ENCODE measurements at regions not wholly inside any gene's neighbourhood (a gene's known extent, or its start where the extent isn't known, plus 50 kb on each side); places are given as distances from the start of the nearest gene placed in this dataset.
A peak's percentile ranks its signal among the peaks of the same experiment; 100 is the strongest.

GRCh38 chr3:194935632-194936470 is 250.2 kb downstream of the FAM43A start:
- H3K36me3 Mint-ChIP-seq, result peaks cover 4% of the 10 kb centered on the region
- H3K27me3 Mint-ChIP-seq, result peaks cover 10% of the 10 kb centered on the region
- H3K4me1 Mint-ChIP-seq (ENCODE audit: unreplicated experiment), result peaks cover 22% of the 10 kb centered on the region
- peak overlapping the region; percentile 46 for H3K27ac Mint-ChIP-seq
- peaks cover 9% of the 10 kb centered on the region for H3K9me3 Mint-ChIP-seq
- peak overlapping the region; percentile 58 for H3K4me3 Mint-ChIP-seq
- TF ChIP-seq CTCF (conservative IDR thresholded peaks at IDR 0.05), result no peak
- no peak for DNase-seq (ENCODE audit: extremely low spot score, unreplicated experiment)

GRCh38 chr3:194936659-194937058 is 251.0 kb downstream of the FAM43A start:
- DNase-seq (ENCODE audit: extremely low spot score, unreplicated experiment), result no peak
- Mint-ChIP-seq H3K4me3 (no peak overlapping the region), H3K27me3 (peaks cover 14% of the 10 kb centered on the region), H3K4me1 (ENCODE audit: unreplicated experiment) (peaks cover 19% of the 10 kb centered on the region), H3K27ac (no peak overlapping the region), H3K9me3 (peaks cover 9% of the 10 kb centered on the region), H3K36me3 (peaks cover 4% of the 10 kb centered on the region)
- TF ChIP-seq CTCF (conservative IDR thresholded peaks at IDR 0.05), result no peak

GRCh38 chr3:194937144-194937543 is 251.5 kb downstream of the FAM43A start:
- H3K4me1 Mint-ChIP-seq (ENCODE audit: unreplicated experiment), result peaks cover 19% of the 10 kb centered on the region

GRCh38 chr3:194937882-194938321 is 252.2 kb downstream of the FAM43A start:
- Mint-ChIP-seq H3K27ac (no peak overlapping the region), H3K27me3 (peaks cover 14% of the 10 kb centered on the region), H3K4me3 (no peak overlapping the region), H3K9me3 (peaks cover 9% of the 10 kb centered on the region), H3K36me3 (no peaks in the 10 kb centered on the region), H3K4me1 (ENCODE audit: unreplicated experiment) (peaks cover 19% of the 10 kb centered on the region)
- no peak for TF ChIP-seq CTCF (conservative IDR thresholded peaks at IDR 0.05)
- DNase-seq (ENCODE audit: extremely low spot score, unreplicated experiment), result no peak

More at GRCh38 chr3:194937144-194937543, 251.5 kb downstream of the FAM43A start:
- TF ChIP-seq CTCF (conservative IDR thresholded peaks at IDR 0.05), result no peak
- Mint-ChIP-seq H3K36me3 (peaks cover 2% of the 10 kb centered on the region), H3K9me3 (peaks cover 9% of the 10 kb centered on the region), H3K4me3 (no peak overlapping the region), H3K27me3 (peaks cover 14% of the 10 kb centered on the region), H3K27ac (no peak overlapping the region)
- no peak for DNase-seq (ENCODE audit: extremely low spot score, unreplicated experiment)

- peaks cover 14% of the 10 kb centered on the region for H3K27me3 Mint-ChIP-seq
- no peak overlapping the region for H3K4me3 Mint-ChIP-seq
- no peak for DNase-seq (ENCODE audit: extremely low spot score, unreplicated experiment)
- H3K27ac Mint-ChIP-seq, result no peak overlapping the region
- H3K4me1 Mint-ChIP-seq (ENCODE audit: unreplicated experiment), result peaks cover 19% of the 10 kb centered on the region
- TF ChIP-seq CTCF (conservative IDR thresholded peaks at IDR 0.05), result no peak
- peaks cover 6% of the 10 kb centered on the region for H3K9me3 Mint-ChIP-seq
- H3K36me3 Mint-ChIP-seq, result no peaks in the 10 kb centered on the region
Measured at GRCh38 chr3:194938845-194939531, 253.3 kb downstream of the FAM43A start.
